AG08396 (cell line): ENCODE measurements at regions not wholly inside any gene's neighbourhood (a gene's known extent, or its start where the extent isn't known, plus 50 kb on each side); places are given as distances from the start of the nearest gene placed in this dataset.

Experiments
- DNase-seq: peaks from one replicate; pipeline ENCODE4 v3.0.0; 2012; ENCODE audit warnings: low spot score, mixed read lengths

- no peak for DNase-seq
Observed at GRCh38 chr4:44817930-44818329, 91.6 kb upstream of the GNPDA2 start.

- no peak for DNase-seq
Observed at GRCh38 chr4:44806071-44806470, 79.7 kb upstream of the GNPDA2 start.

DNA sequence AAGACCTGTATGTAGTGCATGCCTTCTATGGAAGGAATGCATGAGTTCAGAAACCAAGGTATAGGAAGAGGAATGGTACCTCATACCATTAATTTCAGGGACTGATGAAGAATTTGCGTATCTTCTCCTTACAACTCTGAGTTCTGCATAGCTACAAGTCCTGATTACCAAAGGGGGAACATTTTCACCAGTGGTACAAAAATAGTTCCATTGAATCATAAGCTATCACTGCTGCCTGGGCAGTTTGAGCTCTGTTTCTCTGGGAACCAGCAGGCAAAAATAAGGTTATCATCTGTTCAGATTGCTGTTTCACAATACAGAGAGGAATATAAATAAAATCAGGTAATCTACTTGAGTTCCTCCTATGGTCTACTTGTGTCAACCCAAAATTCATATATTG is 77.9 kb upstream of the GNPDA2 start:
- DNase-seq = no peak

GRCh38 chr4:44801384-44801783 is 75.0 kb upstream of the GNPDA2 start:
- DNase-seq = no peak

GRCh38 chr4:44791831-44792230 is 65.5 kb upstream of the GNPDA2 start:
- DNase-seq = no peak

DNA sequence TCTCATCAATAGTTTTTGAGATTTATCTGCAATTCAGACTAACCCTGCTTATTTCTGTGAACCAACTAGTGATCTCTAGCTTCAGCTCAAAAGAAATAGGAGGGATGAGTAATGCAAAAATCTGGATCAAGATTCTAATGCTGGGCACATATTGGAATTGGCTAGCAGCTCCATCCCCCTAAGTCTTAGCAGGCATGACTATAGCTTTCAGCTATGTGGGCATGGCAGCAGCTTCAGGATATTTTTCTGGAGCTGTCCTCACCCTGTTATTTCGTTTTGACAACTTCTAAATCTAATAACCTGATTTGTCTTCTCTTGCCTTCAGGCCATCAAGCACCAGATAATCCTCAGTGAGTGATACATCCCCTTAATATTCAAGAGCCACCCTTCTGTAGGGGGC is 50.8 kb upstream of the GNPDA2 start:
- DNase-seq = no peak
